ENCODE measurements at regions not wholly inside any gene's neighbourhood (a gene's known extent, or its start where the extent isn't known, plus 50 kb on each side); places are given as distances from the start of the nearest gene placed in this dataset.

GRCh38 chr15:70160803-70161565 is 63.3 kb upstream of the TLE3 start:
- TF ChIP-seq YY1 (IDR thresholded peaks at IDR 0.05; ENCODE audit: insufficient read depth, insufficient read length) = no peak
- no peak for TF ChIP-seq ZNF274 (IDR thresholded peaks at IDR 0.05; ENCODE audit: low read depth, low read length)
- TF ChIP-seq SUZ12 (IDR thresholded peaks at IDR 0.05; ENCODE audit: extremely low read depth, insufficient read depth, insufficient read length) = no peak
- Histone ChIP-seq H3K27me3 (ENCODE audit: insufficient read depth, insufficient read length) (no peaks in the 10 kb centered on the region), H3K4me1 (ENCODE audit: insufficient read depth, insufficient read length) (peaks cover 13% of the 10 kb centered on the region), H3K9me3 (ENCODE audit: insufficient read depth, low read length) (peaks cover 6% of the 10 kb centered on the region; the same call in 1 of the 2 replicates), H3K4me3 (ENCODE audit: insufficient read length, low read depth) (no peak overlapping the region), H3K9ac (ENCODE audit: insufficient read length, low read depth) (no peak overlapping the region), H3K36me3 (ENCODE audit: insufficient read depth, insufficient read length, low read length) (no peaks in the 10 kb centered on the region)
- DNase-seq (ENCODE audit: low read depth, low spot score) = no peak

GRCh38 chr15:70160267-70160666 is 62.5 kb upstream of the TLE3 start:
- Histone ChIP-seq H3K36me3 (ENCODE audit: insufficient read depth, insufficient read length, low read length) (no peaks in the 10 kb centered on the region), H3K9me3 (ENCODE audit: insufficient read depth, low read length) (peaks cover 6% of the 10 kb centered on the region; the same call in 1 of the 2 replicates), H3K27me3 (ENCODE audit: insufficient read depth, insufficient read length) (peaks cover 3% of the 10 kb centered on the region), H3K9ac (ENCODE audit: insufficient read length, low read depth) (no peak overlapping the region), H3K4me1 (ENCODE audit: insufficient read depth, insufficient read length) (peaks cover 8% of the 10 kb centered on the region), H3K4me3 (ENCODE audit: insufficient read length, low read depth) (no peak overlapping the region)
- no peak for DNase-seq (ENCODE audit: low read depth, low spot score)
- no peak for TF ChIP-seq SUZ12 (IDR thresholded peaks at IDR 0.05; ENCODE audit: extremely low read depth, insufficient read depth, insufficient read length)
- TF ChIP-seq YY1 (IDR thresholded peaks at IDR 0.05; ENCODE audit: insufficient read depth, insufficient read length) = no peak
- no peak for TF ChIP-seq ZNF274 (IDR thresholded peaks at IDR 0.05; ENCODE audit: low read depth, low read length)

GRCh38 chr15:70159713-70160009 is 61.9 kb upstream of the TLE3 start:
- no peak overlapping the region for H3K9ac ChIP-seq (ENCODE audit: insufficient read length, low read depth)
- DNase-seq (ENCODE audit: low read depth, low spot score) = no peak
- peaks cover 3% of the 10 kb centered on the region for H3K4me1 ChIP-seq (ENCODE audit: insufficient read depth, insufficient read length)
- peaks cover 6% of the 10 kb centered on the region; the same call in 1 of the 2 replicates for H3K9me3 ChIP-seq (ENCODE audit: insufficient read depth, low read length)
- H3K36me3 ChIP-seq (ENCODE audit: insufficient read depth, insufficient read length, low read length) = no peaks in the 10 kb centered on the region
- no peak overlapping the region for H3K4me3 ChIP-seq (ENCODE audit: insufficient read length, low read depth)
- H3K27me3 ChIP-seq (ENCODE audit: insufficient read depth, insufficient read length) = peaks cover 5% of the 10 kb centered on the region
- TF ChIP-seq ZNF274 (IDR thresholded peaks at IDR 0.05; ENCODE audit: low read depth, low read length) (no peak), YY1 (IDR thresholded peaks at IDR 0.05; ENCODE audit: insufficient read depth, insufficient read length) (no peak), SUZ12 (IDR thresholded peaks at IDR 0.05; ENCODE audit: extremely low read depth, insufficient read depth, insufficient read length) (no peak)

GRCh38 chr15:70159001-70159712 is 61.4 kb upstream of the TLE3 start:
- Histone ChIP-seq H3K9me3 (ENCODE audit: insufficient read depth, low read length) (peaks cover 2% of the 10 kb centered on the region; the same call in 1 of the 2 replicates), H3K36me3 (ENCODE audit: insufficient read depth, insufficient read length, low read length) (no peaks in the 10 kb centered on the region), H3K4me1 (ENCODE audit: insufficient read depth, insufficient read length) (peaks cover 7% of the 10 kb centered on the region), H3K4me3 (ENCODE audit: insufficient read length, low read depth) (no peak overlapping the region), H3K27me3 (ENCODE audit: insufficient read depth, insufficient read length) (peaks cover 5% of the 10 kb centered on the region), H3K9ac (ENCODE audit: insufficient read length, low read depth) (no peak overlapping the region)
- no peak for DNase-seq (ENCODE audit: low read depth, low spot score)
- no peak for TF ChIP-seq ZNF274 (IDR thresholded peaks at IDR 0.05; ENCODE audit: low read depth, low read length)
- TF ChIP-seq SUZ12 (IDR thresholded peaks at IDR 0.05; ENCODE audit: extremely low read depth, insufficient read depth, insufficient read length) = no peak
- no peak for TF ChIP-seq YY1 (IDR thresholded peaks at IDR 0.05; ENCODE audit: insufficient read depth, insufficient read length)

- H3K9me3 ChIP-seq (ENCODE audit: insufficient read depth, low read length) = no peaks in the 10 kb centered on the region
- H3K4me1 ChIP-seq (ENCODE audit: insufficient read depth, insufficient read length) = peaks cover 10% of the 10 kb centered on the region
- H3K27me3 ChIP-seq (ENCODE audit: insufficient read depth, insufficient read length) = peaks cover 5% of the 10 kb centered on the region
- no peaks in the 10 kb centered on the region for H3K36me3 ChIP-seq (ENCODE audit: insufficient read depth, insufficient read length, low read length)
- no peak overlapping the region for H3K4me3 ChIP-seq (ENCODE audit: insufficient read length, low read depth)
- TF ChIP-seq SUZ12 (IDR thresholded peaks at IDR 0.05; ENCODE audit: extremely low read depth, insufficient read depth, insufficient read length) (no peak), YY1 (IDR thresholded peaks at IDR 0.05; ENCODE audit: insufficient read depth, insufficient read length) (no peak), ZNF274 (IDR thresholded peaks at IDR 0.05; ENCODE audit: low read depth, low read length) (no peak)
- no peak overlapping the region for H3K9ac ChIP-seq (ENCODE audit: insufficient read length, low read depth)
- no peak for DNase-seq (ENCODE audit: low read depth, low spot score)
These were observed 60.7 kb upstream of the TLE3 start for GRCh38 chr15:70158309-70159000.

- H3K9ac ChIP-seq (ENCODE audit: insufficient read length, low read depth) = no peak overlapping the region
- H3K9me3 ChIP-seq (ENCODE audit: insufficient read depth, low read length) = no peaks in the 10 kb centered on the region
- no peak overlapping the region for H3K4me3 ChIP-seq (ENCODE audit: insufficient read length, low read depth)
- H3K4me1 ChIP-seq (ENCODE audit: insufficient read depth, insufficient read length) = peaks cover 10% of the 10 kb centered on the region
- TF ChIP-seq ZNF274 (IDR thresholded peaks at IDR 0.05; ENCODE audit: low read depth, low read length) (no peak), YY1 (IDR thresholded peaks at IDR 0.05; ENCODE audit: insufficient read depth, insufficient read length) (no peak), SUZ12 (IDR thresholded peaks at IDR 0.05; ENCODE audit: extremely low read depth, insufficient read depth, insufficient read length) (no peak)
- H3K36me3 ChIP-seq (ENCODE audit: insufficient read depth, insufficient read length, low read length) = no peaks in the 10 kb centered on the region
- DNase-seq (ENCODE audit: low read depth, low spot score) = no peak
- H3K27me3 ChIP-seq (ENCODE audit: insufficient read depth, insufficient read length) = peaks cover 5% of the 10 kb centered on the region
These were observed 59.1 kb upstream of the TLE3 start for GRCh38 chr15:70156671-70157271.

Data from NT2/D1 (cell line).